Upper lobe of left lung (tissue), 4 donors: ENCODE measurements at regions not wholly inside any gene's neighbourhood (a gene's known extent, or its start where the extent isn't known, plus 50 kb on each side); places are given as distances from the start of the nearest gene placed in this dataset.

Experiments
- POLR2A ChIP-seq, 4 donors: fragments of 450-650 bp; IDR thresholded peaks; one replicate each; pipeline ENCODE4 v1.5.1; 2016 to 2017; ENCODE audit warnings: antibody characterized with exemption in 4 of 4, mild to moderate bottlenecking in 2 of 4
- POLR2AphosphoS5 ChIP-seq, 2 donors: sonication (generic); formaldehyde crosslinking; IDR thresholded peaks; one replicate each; pipeline ENCODE4 v1.5.1; 2017; ENCODE audit warnings: antibody characterized with exemption in 2 of 2
- TF ChIP-seq, protein P1 (sequence below), 6 experiments: fragments of 450-650 bp in 4 of 6; fragments of 200-600 bp in 2 of 6; sonication (generic) in 2 of 6; IDR thresholded peaks; one replicate each; pipeline ENCODE4 v1.5.1; 2016 to 2019; ENCODE audit warnings: antibody characterized with exemption in 6 of 6

DNA sequence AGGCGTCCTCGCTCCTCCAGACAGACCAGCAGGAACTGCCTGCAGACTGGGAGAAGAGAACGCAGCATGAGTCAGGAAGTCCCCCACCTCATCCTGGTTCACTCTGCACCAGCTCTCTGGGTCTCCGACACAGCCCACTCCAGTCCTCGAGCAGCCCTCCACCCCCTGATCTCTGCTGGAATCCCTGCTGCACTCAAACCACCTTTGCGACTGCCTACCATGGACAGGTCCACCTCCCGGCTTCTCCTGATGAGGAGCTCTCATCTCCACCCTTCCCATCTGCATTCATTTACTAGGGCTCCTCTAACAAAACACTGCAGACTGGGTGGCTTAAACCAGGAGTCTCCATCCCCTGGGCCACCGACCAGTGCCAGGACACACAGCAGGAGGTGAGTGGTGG lies 202.3 kb upstream of the IGF1R start:
- TF ChIP-seq, protein P1, sequence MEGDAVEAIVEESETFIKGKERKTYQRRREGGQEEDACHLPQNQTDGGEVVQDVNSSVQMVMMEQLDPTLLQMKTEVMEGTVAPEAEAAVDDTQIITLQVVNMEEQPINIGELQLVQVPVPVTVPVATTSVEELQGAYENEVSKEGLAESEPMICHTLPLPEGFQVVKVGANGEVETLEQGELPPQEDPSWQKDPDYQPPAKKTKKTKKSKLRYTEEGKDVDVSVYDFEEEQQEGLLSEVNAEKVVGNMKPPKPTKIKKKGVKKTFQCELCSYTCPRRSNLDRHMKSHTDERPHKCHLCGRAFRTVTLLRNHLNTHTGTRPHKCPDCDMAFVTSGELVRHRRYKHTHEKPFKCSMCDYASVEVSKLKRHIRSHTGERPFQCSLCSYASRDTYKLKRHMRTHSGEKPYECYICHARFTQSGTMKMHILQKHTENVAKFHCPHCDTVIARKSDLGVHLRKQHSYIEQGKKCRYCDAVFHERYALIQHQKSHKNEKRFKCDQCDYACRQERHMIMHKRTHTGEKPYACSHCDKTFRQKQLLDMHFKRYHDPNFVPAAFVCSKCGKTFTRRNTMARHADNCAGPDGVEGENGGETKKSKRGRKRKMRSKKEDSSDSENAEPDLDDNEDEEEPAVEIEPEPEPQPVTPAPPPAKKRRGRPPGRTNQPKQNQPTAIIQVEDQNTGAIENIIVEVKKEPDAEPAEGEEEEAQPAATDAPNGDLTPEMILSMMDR (IDR thresholded peaks at IDR 0.05) = no peak
- TF ChIP-seq POLR2A (IDR thresholded peaks at IDR 0.05) (no peak), POLR2AphosphoS5 (IDR thresholded peaks at IDR 0.05) (no peak)
